Activated CD8-positive, alpha-beta memory T cell treated with anti-CD3 and anti-CD28 coated beads for 4 hours (primary cell): ENCODE measurements at regions not wholly inside any gene's neighbourhood (a gene's known extent, or its start where the extent isn't known, plus 50 kb on each side); places are given as distances from the start of the nearest gene placed in this dataset.
"Not testable (repeated sequence)": the region's sequence is repeated elsewhere in the genome, so short reads cannot be mapped to it uniquely, and the experiment has no call there.

Source experiments
- DNase-seq, 2 donors: peaks; one replicate each; pipeline ENCODE4 v3.0.0-alpha.2; 2020; ENCODE audit warnings: low read depth in 2 of 2

GRCh38 chr3:6421666-6422445 is 439.1 kb upstream of the GRM7 start:
- no peak for DNase-seq

GRCh38 chr3:6425289-6425820 is 435.6 kb upstream of the GRM7 start:
- no peak for DNase-seq

- not testable (repeated sequence) for DNase-seq
Observed at GRCh38 chr3:6428276-6428675, 432.6 kb upstream of the GRM7 start.

- no peak for DNase-seq
Observed at GRCh38 chr3:6435951-6436350, 425.0 kb upstream of the GRM7 start.

- DNase-seq, result no peak
Observed at GRCh38 chr3:6437631-6438030, 423.3 kb upstream of the GRM7 start.

GRCh38 chr3:6438031-6438430 is 422.9 kb upstream of the GRM7 start:
- DNase-seq, result no peak

GRCh38 chr3:6439226-6439625 is 421.7 kb upstream of the GRM7 start:
- DNase-seq, result no peak

- DNase-seq, result no peak
Observed at GRCh38 chr3:6439824-6440223, 421.1 kb upstream of the GRM7 start.

- DNase-seq, result no peak
Observed at GRCh38 chr3:6444888-6445658, 415.8 kb upstream of the GRM7 start.

GRCh38 chr3:6447166-6447801 is 413.6 kb upstream of the GRM7 start:
- no peak for DNase-seq

GRCh38 chr3:6448011-6448410 is 412.9 kb upstream of the GRM7 start:
- no peak for DNase-seq

GRCh38 chr3:6449099-6449498 is 411.8 kb upstream of the GRM7 start:
- no peak for DNase-seq

- DNase-seq, result no peak
Observed at GRCh38 chr3:6452974-6453373, 407.9 kb upstream of the GRM7 start.

- no peak for DNase-seq
Observed at GRCh38 chr3:6455031-6455430, 405.9 kb upstream of the GRM7 start.

- no peak for DNase-seq
Observed at GRCh38 chr3:6467186-6467585, 393.7 kb upstream of the GRM7 start.

GRCh38 chr3:6468589-6468988 is 392.3 kb upstream of the GRM7 start:
- no peak for DNase-seq

- DNase-seq, result no peak
Observed at GRCh38 chr3:6471744-6472143, 389.2 kb upstream of the GRM7 start.

GRCh38 chr3:6490487-6491327 is 370.2 kb upstream of the GRM7 start:
- not testable (repeated sequence) for DNase-seq

- no peak for DNase-seq
Observed at GRCh38 chr3:6491768-6492167, 369.1 kb upstream of the GRM7 start.

- no peak for DNase-seq
Observed at GRCh38 chr3:6492306-6492705, 368.6 kb upstream of the GRM7 start.

- DNase-seq, result not testable (repeated sequence)
Observed at GRCh38 chr3:6498944-6499343, 362.0 kb upstream of the GRM7 start.

- no peak for DNase-seq
Observed at GRCh38 chr3:6504347-6504746, 356.6 kb upstream of the GRM7 start.
